ENCODE measurements at regions not wholly inside any gene's neighbourhood (a gene's known extent, or its start where the extent isn't known, plus 50 kb on each side); places are given as distances from the start of the nearest gene placed in this dataset.

DNA sequence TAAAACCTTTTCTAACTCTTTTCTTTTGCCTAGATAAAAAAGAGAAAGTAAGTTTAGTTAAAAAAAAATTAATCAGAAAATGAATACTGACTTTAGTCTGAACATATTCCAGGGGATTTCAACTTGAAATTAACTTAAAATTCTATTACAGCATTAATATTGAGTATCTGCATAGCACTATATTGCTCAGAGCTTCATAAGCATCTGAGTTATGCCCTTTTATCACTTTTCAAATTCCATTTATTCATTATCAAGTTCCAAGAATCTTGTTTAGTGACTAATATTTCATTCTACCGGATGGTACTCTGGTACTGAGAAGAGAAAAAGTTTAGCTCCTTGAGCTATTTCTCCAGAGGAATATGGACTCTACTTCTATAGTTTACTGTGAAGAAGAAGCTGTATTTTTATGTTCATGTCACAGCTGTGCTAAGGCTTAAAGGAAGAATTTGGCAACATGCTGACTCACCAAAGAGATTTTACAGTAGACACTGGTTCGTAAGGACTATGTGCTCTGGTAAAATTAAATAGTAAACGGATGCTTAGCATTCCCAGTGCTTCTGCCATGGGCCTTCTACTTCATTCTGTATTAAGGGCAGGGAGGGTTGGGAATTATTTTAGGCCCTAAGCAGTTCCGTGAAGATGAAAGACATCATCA is 285.2 kb upstream of the SEMA6A start:
- TF ChIP-seq CTCF (conservative IDR thresholded peaks at IDR 0.05; ENCODE audit: low read length) (no peak), EZH2phosphoT487 (IDR thresholded peaks at IDR 0.05; ENCODE audit: borderline replicate concordance, low read depth, low read length) (no peak)
